Loucy (cell line): ENCODE measurements at regions not wholly inside any gene's neighbourhood (a gene's known extent, or its start where the extent isn't known, plus 50 kb on each side); places are given as distances from the start of the nearest gene placed in this dataset.

ENCODE experiments used
- H2AFZ ChIP-seq: fragments of 200-600 bp; sonication (generic); 2 replicates; pipeline ENCODE4 v1.6.0; 2016; ENCODE audit warnings: antibody characterized with exemption, mild to moderate bottlenecking, low read length, moderate library complexity
- H3F3A ChIP-seq: fragments of 200-600 bp; 2 replicates; pipeline ENCODE4 v1.6.0; 2016; ENCODE audit warnings: antibody characterized with exemption, low read depth, mild to moderate bottlenecking
- H3K27me3 ChIP-seq: fragments of 200-600 bp; sonication (generic); 2 replicates; pipeline ENCODE4 v1.6.1; 2014; ENCODE audit warnings: low read length, mild to moderate bottlenecking; ENCODE audit not compliant: insufficient read depth, poor library complexity, severe bottlenecking
- H3K36me3 ChIP-seq: fragments of 200-600 bp; sonication (generic); 2 replicates; pipeline ENCODE4 v1.6.1; 2016; ENCODE audit warnings: low read length; ENCODE audit not compliant: insufficient read depth
- H3K4me1 ChIP-seq: fragments of 200-600 bp; sonication (generic); 2 replicates; pipeline ENCODE4 v1.5.1; 2014; ENCODE audit warnings: low read length, mild to moderate bottlenecking; ENCODE audit not compliant: insufficient read depth, poor library complexity, severe bottlenecking
- H3K4me2 ChIP-seq: fragments of 200-600 bp; sonication (generic); 2 replicates; pipeline ENCODE4 v1.6.0; 2014; ENCODE audit warnings: antibody characterized with exemption, low read length, low read depth, mild to moderate bottlenecking; ENCODE audit not compliant: poor library complexity, severe bottlenecking
- H3K4me3 ChIP-seq: fragments of 200-600 bp; sonication (generic); 2 replicates; pipeline ENCODE4 v1.5.1; 2014; ENCODE audit warnings: low read length, mild to moderate bottlenecking, mixed read lengths; ENCODE audit not compliant: poor library complexity, severe bottlenecking
- H3K79me2 ChIP-seq: fragments of 200-600 bp; sonication (generic); 2 replicates; pipeline ENCODE4 v1.6.1; 2014; ENCODE audit warnings: low read length; ENCODE audit not compliant: insufficient read depth
- H3K9ac ChIP-seq: fragments of 200-600 bp; sonication (generic); 2 replicates; pipeline ENCODE4 v1.6.0; 2014; ENCODE audit warnings: mild to moderate bottlenecking, low read depth, low read length, moderate library complexity; ENCODE audit not compliant: poor library complexity, severe bottlenecking
- H3K9me2 ChIP-seq: fragments of 200-600 bp; sonication (generic); replicated peaks from 2 replicates; pipeline ENCODE4 v1.6.1; 2016; ENCODE audit warnings: low read depth, low read length, mixed read lengths
- H3K9me3 ChIP-seq: fragments of 200-600 bp; sonication (generic); 2 replicates; pipeline ENCODE4 v1.6.1; 2014; ENCODE audit warnings: mild to moderate bottlenecking, antibody characterized with exemption, low read length, low read depth; ENCODE audit not compliant: insufficient read depth
- H4K20me1 ChIP-seq: fragments of 200-600 bp; sonication (generic); 2 replicates; pipeline ENCODE4 v1.6.0; 2014; ENCODE audit warnings: antibody characterized with exemption, low read length, mild to moderate bottlenecking; ENCODE audit not compliant: insufficient read depth, poor library complexity, severe bottlenecking
- CTCF ChIP-seq: fragments of 200-600 bp; sonication (generic); conservative IDR thresholded peaks from 2 replicates; pipeline ENCODE4 v1.5.1; 2014; ENCODE audit warnings: mild to moderate bottlenecking, antibody characterized with exemption, low read length
- EZH2phosphoT487 ChIP-seq: fragments of 200-600 bp; IDR thresholded peaks from 2 replicates; pipeline ENCODE4 v1.6.1; 2018; ENCODE audit warnings: antibody characterized with exemption, mild to moderate bottlenecking, moderate library complexity, borderline replicate concordance

- Histone ChIP-seq H3K9me3 (no peaks in the 10 kb centered on the region), H3K4me2 (no peak overlapping the region), H3K79me2 (no peaks in the 10 kb centered on the region), H3K4me3 (no peak overlapping the region), H3K9me2 (no peaks in the 10 kb centered on the region), H3F3A (no peaks in the 10 kb centered on the region), H3K9ac (no peak overlapping the region), H3K36me3 (no peaks in the 10 kb centered on the region), H3K27me3 (no peaks in the 10 kb centered on the region), H3K4me1 (peaks cover 15% of the 10 kb centered on the region), H2AFZ (no peak overlapping the region; the same call in 1 of the 2 replicates), H4K20me1 (no peaks in the 10 kb centered on the region)
- TF ChIP-seq CTCF: no peak
- TF ChIP-seq EZH2phosphoT487: no peak
Measured at GRCh38 chr1:98344731-98345130, 316.8 kb upstream of the SNX7 start.

- Histone ChIP-seq H3K9ac (no peak overlapping the region), H3K4me1 (peaks cover 15% of the 10 kb centered on the region), H3K9me2 (no peaks in the 10 kb centered on the region), H3K9me3 (no peaks in the 10 kb centered on the region), H3K4me3 (no peak overlapping the region), H3F3A (no peaks in the 10 kb centered on the region), H3K79me2 (no peaks in the 10 kb centered on the region), H3K36me3 (no peaks in the 10 kb centered on the region), H2AFZ (no peak overlapping the region), H4K20me1 (no peaks in the 10 kb centered on the region), H3K27me3 (no peaks in the 10 kb centered on the region), H3K4me2 (no peak overlapping the region)
- TF ChIP-seq CTCF: no peak
- no peak for TF ChIP-seq EZH2phosphoT487
Measured at GRCh38 chr1:98342566-98342965, 319.0 kb upstream of the SNX7 start.

GRCh38 chr1:98340511-98340910 is 321.0 kb upstream of the SNX7 start:
- no peak for TF ChIP-seq EZH2phosphoT487
- no peak for TF ChIP-seq CTCF
- H3K9ac ChIP-seq: no peak overlapping the region
- no peaks in the 10 kb centered on the region for H3K9me2 ChIP-seq
- H3K4me2 ChIP-seq: no peak overlapping the region
- H3K4me3 ChIP-seq: no peak overlapping the region
- no peaks in the 10 kb centered on the region for H3K9me3 ChIP-seq
- H4K20me1 ChIP-seq: no peaks in the 10 kb centered on the region
- H2AFZ ChIP-seq: no peak overlapping the region
- no peaks in the 10 kb centered on the region for H3F3A ChIP-seq
- H3K79me2 ChIP-seq: no peaks in the 10 kb centered on the region
- peaks cover 15% of the 10 kb centered on the region for H3K4me1 ChIP-seq
- H3K36me3 ChIP-seq: no peaks in the 10 kb centered on the region
- no peaks in the 10 kb centered on the region for H3K27me3 ChIP-seq
